SK-N-SH (cell line): ENCODE measurements at regions not wholly inside any gene's neighbourhood (a gene's known extent, or its start where the extent isn't known, plus 50 kb on each side); places are given as distances from the start of the nearest gene placed in this dataset.

Experiments used
- CTCF ChIA-PET: fragments of 300-600, 350-600 bp; formaldehyde crosslinking; extraction: SDS; loops from one replicate; lab custom pipeline; 2021; lab: Yijun Ruan, JAX
- POLR2A ChIA-PET: fragments of 350-600 bp; sonication (Branson Sonifier 250); formaldehyde crosslinking; extraction: SDS; loops from one replicate; lab custom pipeline; 2020; ENCODE audit warnings: antibody characterized with exemption, inconsistent platforms; lab: Yijun Ruan, JAX
- DNase-seq: peaks from one replicate; pipeline ENCODE4 v3.0.0; 2012
- H2AFZ ChIP-seq: fragments of 200-600 bp; sonication (generic); 2 replicates; pipeline ENCODE4 v1.8.1; 2016; ENCODE audit warnings: antibody characterized with exemption, mild to moderate bottlenecking, low read depth
- H3F3A ChIP-seq: fragments of 200-600 bp; sonication (generic); replicated peaks from 2 replicates; pipeline ENCODE3; 2016; ENCODE audit warnings: antibody characterized with exemption, mild to moderate bottlenecking; ENCODE audit not compliant: insufficient read depth
- H3K27ac ChIP-seq, 2 experiments: fragments of 200-500 bp in 1 of 2; fragments of 200-600 bp in 1 of 2; sonication (Bioruptor generic) in 1 of 2; sonication (generic), shearing (Covaris generic) in 1 of 2; 2 replicates each; pipeline versions ENCODE4 v1.5.1 to v1.6.1; 2014 to 2016; ENCODE audit warnings: low read depth in 2 of 2, inconsistent platforms in 1 of 2, low read length in 1 of 2, mild to moderate bottlenecking in 1 of 2, mixed read lengths in 1 of 2
- H3K27me3 ChIP-seq: fragments of 200-600 bp; sonication (generic), shearing (Covaris generic); 2 replicates; pipeline ENCODE4 v1.6.1; 2016; ENCODE audit warnings: mixed run types; ENCODE audit not compliant: insufficient read depth
- H3K36me3 ChIP-seq, 2 experiments: fragments of 200-500 bp in 1 of 2; fragments of 200-600 bp in 1 of 2; sonication (Bioruptor generic) in 1 of 2; sonication (generic) in 1 of 2; replicated peaks in 1 of 2; 2 replicates each; pipeline versions ENCODE3 to v1.5.1; 2014 to 2016; ENCODE audit warnings: low read length in 1 of 2, mild to moderate bottlenecking in 1 of 2; ENCODE audit not compliant: insufficient read depth in 2 of 2, control insufficient read depth in 1 of 2
- H3K4me1 ChIP-seq, 2 experiments: fragments of 200-500 bp in 1 of 2; fragments of 200-600 bp in 1 of 2; sonication (Bioruptor generic) in 1 of 2; sonication (generic), shearing (Covaris generic) in 1 of 2; 2 replicates each; pipeline versions ENCODE4 v1.5.1 to v1.6.1; 2014 to 2016; ENCODE audit warnings: low read depth in 1 of 2, low read length in 1 of 2, mixed run types in 1 of 2; ENCODE audit not compliant: insufficient read depth in 2 of 2, control insufficient read depth in 1 of 2
- H3K4me2 ChIP-seq: fragments of 200-600 bp; sonication (generic), shearing (Covaris generic); 2 replicates; pipeline ENCODE4 v1.6.1; 2017; ENCODE audit warnings: mixed run types
- H3K4me3 ChIP-seq, 2 experiments: fragments of 200-500 bp in 1 of 2; fragments of 200-600 bp in 1 of 2; sonication (Bioruptor generic) in 1 of 2; sonication (generic), shearing (Covaris generic) in 1 of 2; 2 replicates each; pipeline versions ENCODE4 v1.5.1 to v1.8.1; 2014 to 2016; ENCODE audit warnings: low read depth in 2 of 2, inconsistent platforms in 1 of 2, low read length in 1 of 2, mild to moderate bottlenecking in 1 of 2, mixed read lengths in 1 of 2, moderate library complexity in 1 of 2
- H3K79me2 ChIP-seq: fragments of 200-600 bp; sonication (generic); 2 replicates; pipeline ENCODE4 v1.8.1; 2017; ENCODE audit warnings: mild to moderate bottlenecking; ENCODE audit not compliant: insufficient read depth
- H3K9ac ChIP-seq: fragments of 200-600 bp; sonication (generic); 2 replicates; pipeline ENCODE4 v1.6.1; 2017; ENCODE audit warnings: mixed run types
- H3K9me2 ChIP-seq: fragments of 200-600 bp; sonication (generic); 2 replicates; pipeline ENCODE4 v1.6.1; 2017; ENCODE audit warnings: mixed run types
- H3K9me3 ChIP-seq: fragments of 200-600 bp; sonication (generic); 2 replicates; pipeline ENCODE4 v1.6.1; 2017; ENCODE audit warnings: mixed run types, mild to moderate bottlenecking, moderate library complexity
- H4K20me1 ChIP-seq: fragments of 200-600 bp; sonication (generic); 2 replicates; pipeline ENCODE4 v1.6.1; 2017; ENCODE audit warnings: mild to moderate bottlenecking, mixed run types; ENCODE audit not compliant: insufficient read depth
- CHD2 ChIP-seq: fragments of 150-350 bp; IDR thresholded peaks from 2 replicates; pipeline ENCODE4 v1.6.1; 2018; ENCODE audit warnings: low read length; ENCODE audit not compliant: partially characterized antibody
- EP300 ChIP-seq, 2 experiments: IDR thresholded peaks; 2 replicates each; pipeline versions ENCODE4 v1.4.0 to v1.6.1; 2012; ENCODE audit warnings: borderline replicate concordance in 1 of 2, low read depth in 1 of 2, low read length in 1 of 2
- EZH2phosphoT487 ChIP-seq: fragments of 200-600 bp; sonication (generic); IDR thresholded peaks from 2 replicates; pipeline ENCODE4 v1.6.1; 2017; ENCODE audit warnings: low read depth, mixed run types, mild to moderate bottlenecking, antibody characterized with exemption, moderate library complexity, borderline replicate concordance
- FOSL2 ChIP-seq: IDR thresholded peaks from 2 replicates; pipeline ENCODE4 v1.4.0; 2012; ENCODE audit warnings: low read depth, mild to moderate bottlenecking, moderate library complexity, borderline replicate concordance
- FOXM1 ChIP-seq: IDR thresholded peaks from 2 replicates; pipeline ENCODE4 v1.4.0; 2012; ENCODE audit warnings: low read depth, mild to moderate bottlenecking
- JUND ChIP-seq: IDR thresholded peaks from 2 replicates; pipeline ENCODE4 v1.4.0; 2012
- MEF2A ChIP-seq: IDR thresholded peaks from 2 replicates; pipeline ENCODE4 v1.4.0; 2012; ENCODE audit warnings: low read depth, borderline replicate concordance
- MXI1 ChIP-seq: IDR thresholded peaks from 2 replicates; pipeline ENCODE4 v1.6.1; 2012; ENCODE audit warnings: mild to moderate bottlenecking, low read depth, low read length, improper control_type of control experiment
- NRF1 ChIP-seq: IDR thresholded peaks from 2 replicates; pipeline ENCODE4 v1.6.1; 2012; ENCODE audit warnings: low read depth, mild to moderate bottlenecking, low read length
- PBX3 ChIP-seq: IDR thresholded peaks from 2 replicates; pipeline ENCODE4; 2012
- POLR2AphosphoS5 ChIP-seq: IDR thresholded peaks from 2 replicates; pipeline ENCODE4 v1.6.1; 2012; ENCODE audit warnings: low read depth, low read length
- RCOR1 ChIP-seq: fragments of 150-350 bp; IDR thresholded peaks from 2 replicates; pipeline ENCODE4 v1.6.1; 2017; ENCODE audit warnings: antibody characterized with exemption, low read length
- RXRA ChIP-seq: IDR thresholded peaks from 2 replicates; pipeline ENCODE4 v1.4.0; 2012; ENCODE audit warnings: low read depth, mild to moderate bottlenecking, borderline replicate concordance
- SIN3A ChIP-seq: IDR thresholded peaks from 2 replicates; pipeline ENCODE4 v1.6.1; 2012; ENCODE audit warnings: low read depth, mild to moderate bottlenecking, low read length, moderate library complexity, borderline replicate concordance
- USF2 ChIP-seq: fragments of 150-350 bp; IDR thresholded peaks from 2 replicates; pipeline ENCODE4 v1.6.1; 2017; ENCODE audit warnings: antibody characterized with exemption, low read length, low read depth, borderline replicate concordance
- TF ChIP-seq, protein P1 (sequence below): IDR thresholded peaks from 2 replicates; pipeline ENCODE4 v1.6.1; 2012; ENCODE audit warnings: mild to moderate bottlenecking, low read depth, low read length, moderate library complexity
- TF ChIP-seq, protein P2 (sequence below): fragments of 200-600 bp; sonication (generic); IDR thresholded peaks from 2 replicates; pipeline ENCODE4 v1.6.1; 2017; ENCODE audit warnings: antibody characterized with exemption, mild to moderate bottlenecking, moderate library complexity
- TF ChIP-seq, protein P3 (sequence below): IDR thresholded peaks from 2 replicates; pipeline ENCODE4 v1.4.0; 2012; ENCODE audit warnings: low read depth

DNA sequence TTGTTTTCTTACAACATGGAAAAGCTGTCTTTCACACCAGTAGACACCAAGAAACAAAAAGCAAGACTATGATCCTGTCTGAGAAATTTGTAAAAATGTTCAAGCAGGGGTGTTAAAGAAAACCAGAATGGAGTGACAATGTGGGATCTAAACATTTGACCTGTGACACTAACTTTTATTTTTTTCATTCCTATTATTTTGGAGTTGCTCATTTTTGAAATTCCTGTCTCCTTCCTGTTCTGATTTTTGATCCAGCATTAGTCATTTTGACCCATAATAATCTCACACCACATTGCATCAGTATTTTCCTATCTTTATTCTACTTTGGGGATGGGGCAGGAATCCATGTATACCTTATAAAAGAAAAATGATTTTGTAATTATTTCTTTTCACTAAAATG is 164.2 kb downstream of the DLEU7 start (continued):
- TF ChIP-seq, protein P1, sequence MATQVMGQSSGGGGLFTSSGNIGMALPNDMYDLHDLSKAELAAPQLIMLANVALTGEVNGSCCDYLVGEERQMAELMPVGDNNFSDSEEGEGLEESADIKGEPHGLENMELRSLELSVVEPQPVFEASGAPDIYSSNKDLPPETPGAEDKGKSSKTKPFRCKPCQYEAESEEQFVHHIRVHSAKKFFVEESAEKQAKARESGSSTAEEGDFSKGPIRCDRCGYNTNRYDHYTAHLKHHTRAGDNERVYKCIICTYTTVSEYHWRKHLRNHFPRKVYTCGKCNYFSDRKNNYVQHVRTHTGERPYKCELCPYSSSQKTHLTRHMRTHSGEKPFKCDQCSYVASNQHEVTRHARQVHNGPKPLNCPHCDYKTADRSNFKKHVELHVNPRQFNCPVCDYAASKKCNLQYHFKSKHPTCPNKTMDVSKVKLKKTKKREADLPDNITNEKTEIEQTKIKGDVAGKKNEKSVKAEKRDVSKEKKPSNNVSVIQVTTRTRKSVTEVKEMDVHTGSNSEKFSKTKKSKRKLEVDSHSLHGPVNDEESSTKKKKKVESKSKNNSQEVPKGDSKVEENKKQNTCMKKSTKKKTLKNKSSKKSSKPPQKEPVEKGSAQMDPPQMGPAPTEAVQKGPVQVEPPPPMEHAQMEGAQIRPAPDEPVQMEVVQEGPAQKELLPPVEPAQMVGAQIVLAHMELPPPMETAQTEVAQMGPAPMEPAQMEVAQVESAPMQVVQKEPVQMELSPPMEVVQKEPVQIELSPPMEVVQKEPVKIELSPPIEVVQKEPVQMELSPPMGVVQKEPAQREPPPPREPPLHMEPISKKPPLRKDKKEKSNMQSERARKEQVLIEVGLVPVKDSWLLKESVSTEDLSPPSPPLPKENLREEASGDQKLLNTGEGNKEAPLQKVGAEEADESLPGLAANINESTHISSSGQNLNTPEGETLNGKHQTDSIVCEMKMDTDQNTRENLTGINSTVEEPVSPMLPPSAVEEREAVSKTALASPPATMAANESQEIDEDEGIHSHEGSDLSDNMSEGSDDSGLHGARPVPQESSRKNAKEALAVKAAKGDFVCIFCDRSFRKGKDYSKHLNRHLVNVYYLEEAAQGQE: no peak

- no peaks in the 10 kb centered on the region for H3K79me2 ChIP-seq
- H3K4me1 ChIP-seq: peaks cover 11 to 27% of the 10 kb centered on the region in 2 experiments
- H3K9me3 ChIP-seq: no peaks in the 10 kb centered on the region
- H3K9ac ChIP-seq: no peak overlapping the region
- POLR2A ChIA-PET: no interaction called here
- no peaks in the 10 kb centered on the region for H3K27me3 ChIP-seq
- no peaks in the 10 kb centered on the region for H3K36me3 ChIP-seq
- CTCF ChIA-PET: no interaction called here
- H3K27ac ChIP-seq: no peak overlapping the region
- H3F3A ChIP-seq: peaks cover 20% of the 10 kb centered on the region
- no peak overlapping the region for H3K4me2 ChIP-seq
- H4K20me1 ChIP-seq: no peaks in the 10 kb centered on the region
- H2AFZ ChIP-seq: no peak overlapping the region
- no peak for TF ChIP-seq EZH2phosphoT487
- TF ChIP-seq FOXM1: no peak
- TF ChIP-seq MEF2A: no peak
- TF ChIP-seq, protein P1: no peak
- TF ChIP-seq POLR2AphosphoS5: no peak
- TF ChIP-seq RCOR1: no peak
- TF ChIP-seq SIN3A: no peak
- TF ChIP-seq RXRA: no peak
- TF ChIP-seq USF2: no peak
- TF ChIP-seq PBX3: no peak
- TF ChIP-seq CHD2: no peak
- TF ChIP-seq, protein P2, sequence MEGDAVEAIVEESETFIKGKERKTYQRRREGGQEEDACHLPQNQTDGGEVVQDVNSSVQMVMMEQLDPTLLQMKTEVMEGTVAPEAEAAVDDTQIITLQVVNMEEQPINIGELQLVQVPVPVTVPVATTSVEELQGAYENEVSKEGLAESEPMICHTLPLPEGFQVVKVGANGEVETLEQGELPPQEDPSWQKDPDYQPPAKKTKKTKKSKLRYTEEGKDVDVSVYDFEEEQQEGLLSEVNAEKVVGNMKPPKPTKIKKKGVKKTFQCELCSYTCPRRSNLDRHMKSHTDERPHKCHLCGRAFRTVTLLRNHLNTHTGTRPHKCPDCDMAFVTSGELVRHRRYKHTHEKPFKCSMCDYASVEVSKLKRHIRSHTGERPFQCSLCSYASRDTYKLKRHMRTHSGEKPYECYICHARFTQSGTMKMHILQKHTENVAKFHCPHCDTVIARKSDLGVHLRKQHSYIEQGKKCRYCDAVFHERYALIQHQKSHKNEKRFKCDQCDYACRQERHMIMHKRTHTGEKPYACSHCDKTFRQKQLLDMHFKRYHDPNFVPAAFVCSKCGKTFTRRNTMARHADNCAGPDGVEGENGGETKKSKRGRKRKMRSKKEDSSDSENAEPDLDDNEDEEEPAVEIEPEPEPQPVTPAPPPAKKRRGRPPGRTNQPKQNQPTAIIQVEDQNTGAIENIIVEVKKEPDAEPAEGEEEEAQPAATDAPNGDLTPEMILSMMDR: no peak
- TF ChIP-seq EP300 (IDR thresholded peaks at IDR 0.05; ENCODE audit: borderline replicate concordance in 1 of 2, low read depth in 1 of 2, low read length in 1 of 2): no peak
- TF ChIP-seq JUND: no peak
- TF ChIP-seq NRF1: no peak
- TF ChIP-seq, protein P3, sequence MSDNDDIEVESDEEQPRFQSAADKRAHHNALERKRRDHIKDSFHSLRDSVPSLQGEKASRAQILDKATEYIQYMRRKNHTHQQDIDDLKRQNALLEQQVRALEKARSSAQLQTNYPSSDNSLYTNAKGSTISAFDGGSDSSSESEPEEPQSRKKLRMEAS: no peak
- TF ChIP-seq MXI1: no peak
- no peak for TF ChIP-seq FOSL2
- no peak overlapping the region for H3K4me3 ChIP-seq
- H3K9me2 ChIP-seq: no peaks in the 10 kb centered on the region
- no peak for DNase-seq
These were observed 161.5 kb downstream of the DLEU7 start for GRCh38 chr13:50682002-50682401.
